NCI-H2029 treated with DMSO at 0.1 percent for 48 hours (cell line): ENCODE measurements at regions not wholly inside any gene's neighbourhood (a gene's known extent, or its start where the extent isn't known, plus 50 kb on each side); places are given as distances from the start of the nearest gene placed in this dataset.

Experiments
- DNase-seq: peaks from one replicate; lab custom pipeline; 2025; lab: John Stamatoyannopoulos, UW

DNA sequence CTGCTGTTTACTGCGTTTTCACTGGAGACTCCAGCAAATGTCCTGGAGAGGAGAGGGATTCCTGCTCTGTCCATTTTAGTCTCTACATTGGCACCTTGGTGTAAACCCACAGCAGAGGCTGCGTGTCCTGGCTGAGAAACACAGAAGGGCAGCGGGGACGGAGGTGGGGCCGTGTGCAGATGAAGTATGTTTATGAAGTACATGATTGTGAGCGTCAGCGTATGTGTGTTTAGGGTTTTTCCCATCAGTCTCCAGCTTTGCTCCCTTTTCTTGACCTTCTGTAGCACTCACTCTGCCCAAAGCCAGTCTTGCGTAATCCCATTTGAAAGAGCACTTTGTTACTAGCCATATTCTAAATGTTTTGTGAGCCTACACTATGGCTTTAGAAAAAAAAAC is 750.7 kb upstream of the SORCS1 start:
- DNase-seq = no peak

GRCh38 chr10:107914450-107915214 is 750.1 kb upstream of the SORCS1 start:
- no peak for DNase-seq

DNA sequence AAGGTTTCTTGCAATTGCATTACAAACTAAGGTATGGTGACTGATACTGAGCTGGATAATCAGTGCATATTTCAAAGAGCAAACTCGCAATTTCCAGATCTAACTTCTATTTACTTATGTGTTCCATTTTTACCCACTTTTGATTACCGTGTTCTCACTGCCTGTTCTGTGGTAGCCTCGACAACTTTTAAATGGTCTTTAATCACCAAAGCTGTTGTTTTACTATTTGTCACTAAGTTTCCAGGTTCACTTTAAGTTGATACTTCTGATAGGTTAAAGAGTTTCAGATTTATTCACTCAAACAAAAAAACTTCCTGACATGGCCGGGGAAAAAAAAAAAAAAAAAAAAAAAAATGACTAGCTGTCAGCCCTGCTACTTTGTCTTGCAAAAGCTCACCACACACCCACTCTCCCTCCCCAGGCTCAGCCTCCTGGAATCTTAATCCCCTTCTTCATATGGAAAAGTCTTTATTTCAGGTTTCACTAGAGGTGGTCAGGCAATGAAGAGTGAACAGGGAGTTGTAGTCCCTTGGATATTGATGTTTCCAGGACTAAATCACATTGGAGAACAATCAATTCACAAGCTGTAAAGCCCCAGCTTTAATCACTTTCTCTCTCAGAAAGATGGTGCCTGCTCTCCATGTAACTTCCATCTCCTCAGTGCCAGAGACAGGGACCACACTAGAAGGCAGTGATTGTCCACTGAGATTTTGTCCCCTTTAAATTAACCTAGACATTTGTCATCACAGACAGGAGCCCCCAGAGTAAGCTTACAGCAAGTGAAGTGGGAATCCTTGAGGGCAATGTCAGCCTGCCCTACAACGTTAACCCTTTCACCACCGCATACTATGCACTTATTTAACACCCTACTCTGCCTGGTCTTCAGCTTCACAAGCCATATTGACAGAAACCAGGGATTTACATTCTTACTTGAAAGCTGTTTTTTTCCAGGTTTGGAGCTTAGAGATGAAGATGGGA is 749.1 kb upstream of the SORCS1 start:
- DNase-seq = no peak

GRCh38 chr10:107901076-107901475 is 736.6 kb upstream of the SORCS1 start:
- DNase-seq = no peak

DNA sequence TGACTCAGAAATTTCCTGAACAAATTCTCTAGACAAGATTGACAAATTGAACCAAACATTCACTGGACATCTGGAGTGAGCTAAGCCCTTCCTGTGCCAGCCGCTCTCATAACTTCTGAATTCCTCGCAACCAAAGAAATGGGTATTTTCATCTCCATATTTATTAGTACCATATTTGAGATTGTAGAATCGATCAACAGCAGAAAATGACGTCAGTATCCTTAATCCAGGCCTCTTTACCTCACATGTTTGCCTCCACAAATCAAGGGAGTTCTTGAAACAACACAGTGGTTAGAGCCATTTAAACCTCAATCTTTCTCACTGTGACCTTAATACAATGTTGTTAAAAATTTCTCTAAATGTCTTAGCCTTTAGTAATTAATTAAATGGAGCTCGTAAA is 735.6 kb upstream of the SORCS1 start:
- no peak for DNase-seq

DNA sequence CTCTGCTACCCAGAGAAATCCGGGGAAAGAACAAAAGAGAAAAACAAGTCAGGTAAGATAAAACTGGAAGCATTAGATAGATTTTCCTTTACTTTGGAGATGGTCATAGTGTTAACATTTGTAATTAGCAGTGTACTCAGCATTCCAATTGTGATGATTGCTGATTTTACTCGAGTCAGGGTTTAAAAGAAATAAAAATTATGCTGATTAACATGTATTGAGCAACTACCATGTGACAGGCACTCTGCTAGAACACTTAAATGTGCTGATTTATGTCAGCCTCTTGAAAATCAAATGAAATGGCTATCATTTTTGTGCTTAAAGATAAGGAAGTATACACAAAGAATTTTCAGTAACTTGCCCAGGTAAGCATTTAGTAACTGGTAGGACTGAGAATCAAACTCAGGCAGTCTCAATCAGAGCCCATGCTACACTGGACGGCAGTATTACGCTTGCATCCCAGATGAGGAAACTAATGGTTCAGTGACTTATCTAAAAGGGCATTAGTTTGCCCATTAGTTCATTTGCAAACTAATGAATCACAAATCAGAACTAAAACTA is 735.1 kb upstream of the SORCS1 start:
- DNase-seq = no peak

DNA sequence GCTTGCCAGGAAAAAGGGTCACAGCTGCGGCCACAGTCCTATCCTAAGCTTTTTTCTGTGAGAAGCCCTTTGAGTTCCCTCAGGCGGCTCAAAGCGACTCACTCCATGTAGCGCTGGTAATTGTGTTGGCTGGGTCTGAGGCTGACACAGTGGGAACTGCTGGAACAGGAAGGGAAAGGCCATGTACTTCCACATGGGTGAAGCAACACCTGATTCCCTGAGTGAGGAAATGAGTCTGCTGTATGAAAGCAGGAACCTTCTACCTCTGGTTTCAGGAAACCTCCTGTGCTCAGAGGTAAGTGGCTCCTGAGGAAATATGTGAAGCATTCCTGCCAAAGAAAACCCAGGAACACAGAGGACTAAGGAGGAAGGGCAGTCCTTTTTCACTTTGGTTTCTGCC is 734.6 kb upstream of the SORCS1 start:
- no peak for DNase-seq

GRCh38 chr10:107898392-107898791 is 733.9 kb upstream of the SORCS1 start:
- no peak for DNase-seq

GRCh38 chr10:107894516-107894915 is 730.0 kb upstream of the SORCS1 start:
- DNase-seq = no peak

GRCh38 chr10:107889105-107889504 is 724.6 kb upstream of the SORCS1 start:
- DNase-seq = no peak

DNA sequence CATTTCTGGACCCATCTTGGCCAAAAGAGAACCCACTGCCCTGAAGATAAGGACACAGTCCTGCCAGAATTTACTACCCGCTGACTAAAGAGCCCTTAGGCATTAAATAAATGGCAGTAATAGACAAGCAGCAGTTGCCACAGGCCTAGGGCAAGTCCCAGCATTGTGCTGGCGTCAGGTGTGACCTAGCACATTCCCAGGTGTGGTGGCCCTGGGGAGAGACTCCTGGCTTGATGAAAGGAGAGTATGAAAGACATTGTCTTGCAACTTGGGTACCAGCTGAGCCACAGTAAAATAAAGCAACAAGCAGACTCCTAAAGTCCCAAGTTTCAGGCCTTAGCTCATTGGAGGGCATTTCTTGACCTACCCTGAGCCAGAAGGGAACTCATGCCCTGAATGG is 715.7 kb upstream of the SORCS1 start:
- DNase-seq = no peak

DNA sequence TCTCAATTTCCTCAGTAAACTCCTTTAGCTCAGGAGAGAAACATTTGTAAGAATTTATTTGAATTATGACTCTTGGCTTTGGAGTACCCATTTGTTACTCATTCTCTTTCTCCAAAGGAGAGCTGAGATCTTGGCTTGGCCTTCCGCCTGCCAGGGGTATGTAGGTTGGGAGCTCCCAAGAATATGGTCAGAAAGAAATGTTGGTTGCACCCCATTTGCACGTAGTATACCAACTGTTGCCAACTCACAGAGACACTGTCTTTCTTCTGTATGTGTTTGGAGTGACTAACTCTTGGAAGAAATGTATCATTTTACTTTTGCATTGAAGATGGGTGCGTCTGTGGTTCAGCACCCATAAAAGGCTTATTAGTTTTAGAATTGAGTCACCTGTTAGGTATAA is 708.5 kb upstream of the SORCS1 start:
- DNase-seq = no peak

DNA sequence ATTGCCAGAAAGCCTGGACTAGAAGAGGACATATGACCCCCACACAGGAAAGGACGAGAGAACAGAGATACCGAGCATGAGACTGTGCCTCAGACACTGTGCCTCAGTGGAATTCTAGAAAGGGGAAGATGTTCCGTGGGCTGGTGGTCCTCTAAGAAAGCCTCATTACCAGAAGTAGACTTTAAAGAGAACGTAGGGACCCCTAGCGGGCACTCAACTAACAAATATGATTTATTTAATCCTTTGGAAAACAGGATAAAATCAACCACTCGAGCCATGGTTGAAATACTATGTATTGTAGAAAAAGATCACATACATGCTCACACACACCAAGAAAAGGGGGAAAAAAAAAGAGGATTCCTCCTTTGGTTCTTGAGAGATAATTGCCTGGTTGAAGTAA is 701.2 kb upstream of the SORCS1 start:
- no peak for DNase-seq

DNA sequence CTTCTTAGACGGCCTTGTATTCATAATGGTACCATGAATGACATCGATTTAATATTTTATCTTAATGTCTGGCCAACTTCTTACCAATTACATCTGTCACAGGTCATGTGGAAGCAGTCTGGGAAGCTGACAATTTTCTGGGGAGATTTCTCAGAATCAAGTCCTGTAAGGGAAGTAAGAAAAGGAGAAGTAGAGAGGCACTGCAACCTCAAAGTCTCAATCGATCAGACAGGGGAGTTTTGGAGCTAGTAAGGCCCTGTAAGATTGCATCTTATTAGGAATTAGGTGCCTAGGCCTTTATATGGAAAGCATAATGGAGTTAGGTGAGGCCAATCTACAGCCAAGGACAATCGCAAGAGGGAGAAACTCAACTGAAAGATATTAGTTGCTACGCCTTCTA is 694.6 kb upstream of the SORCS1 start:
- no peak for DNase-seq

DNA sequence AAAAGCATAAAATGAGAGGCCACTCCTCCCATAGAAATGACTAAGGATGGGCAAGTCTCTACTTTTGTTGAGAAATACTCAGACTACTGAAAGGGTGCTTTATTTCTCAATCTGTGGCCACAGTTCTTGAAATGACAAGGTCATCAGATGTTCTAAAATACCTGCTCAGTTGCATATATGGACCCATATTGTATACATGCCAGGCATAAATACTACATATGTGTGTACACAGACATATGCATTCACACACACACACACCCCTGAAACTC is 691.5 kb upstream of the SORCS1 start:
- DNase-seq = no peak

DNA sequence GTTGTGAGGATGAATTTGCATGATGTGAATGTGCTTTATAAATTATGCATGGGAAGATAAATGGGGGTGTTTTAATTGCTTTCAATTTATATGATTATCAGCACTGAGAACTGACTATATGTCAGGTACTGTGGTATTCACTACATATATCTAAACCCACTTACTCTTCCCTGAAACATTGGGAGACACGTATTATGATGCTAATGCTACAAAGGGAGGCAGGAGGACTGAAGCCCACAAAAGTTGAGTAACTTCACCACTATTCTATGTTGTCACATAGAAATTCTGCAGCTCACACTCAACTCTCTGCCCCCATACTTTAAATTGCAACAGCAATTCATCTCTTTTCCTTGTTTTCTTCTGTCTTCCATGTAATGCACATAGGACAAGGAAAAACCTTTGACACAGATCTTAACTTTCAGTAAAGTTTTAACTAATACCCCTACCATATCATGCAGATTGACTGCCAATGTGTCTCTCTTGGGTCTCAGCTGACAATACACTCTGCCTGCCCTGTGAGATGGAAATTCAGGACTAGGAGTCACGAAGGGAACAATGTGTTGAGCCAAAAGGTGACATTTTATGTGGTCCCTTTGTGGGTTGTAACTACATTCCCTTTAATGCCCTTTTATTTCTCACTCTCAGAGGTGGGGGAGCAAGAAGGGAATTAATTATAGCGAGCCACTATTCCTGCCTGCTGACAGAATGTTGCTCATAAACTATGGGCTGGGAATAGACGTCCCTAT is 691.0 kb upstream of the SORCS1 start:
- DNase-seq = no peak

GRCh38 chr10:107848726-107849360 is 684.3 kb upstream of the SORCS1 start:
- no peak for DNase-seq

GRCh38 chr10:107847620-107848019 is 683.1 kb upstream of the SORCS1 start:
- DNase-seq = no peak

DNA sequence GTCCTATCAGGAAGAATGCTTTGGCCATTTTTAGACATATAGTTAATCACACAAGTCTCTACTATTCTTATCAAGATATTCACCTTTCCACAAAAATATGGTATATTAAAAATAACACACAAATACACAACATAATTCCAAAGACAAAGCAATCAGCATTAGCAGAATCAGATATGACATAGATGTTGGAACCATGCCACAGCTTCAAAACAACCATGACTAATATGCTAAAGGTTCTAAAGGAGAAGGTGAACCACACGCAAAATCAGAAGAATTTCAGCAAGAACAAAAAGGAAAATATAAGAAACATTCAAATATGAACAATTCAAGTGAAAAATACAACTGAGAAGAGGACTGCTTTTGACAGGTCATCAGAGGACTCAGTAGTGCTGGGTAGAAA is 670.2 kb upstream of the SORCS1 start:
- DNase-seq = no peak

- no peak for DNase-seq
These were observed 667.3 kb upstream of the SORCS1 start for GRCh38 chr10:107831772-107832171.

GRCh38 chr10:107829161-107829560 is 664.7 kb upstream of the SORCS1 start:
- no peak for DNase-seq

- no peak for DNase-seq
These were observed 661.7 kb upstream of the SORCS1 start for GRCh38 chr10:107826171-107826570.
